HCT116 (cell line): ENCODE measurements at regions not wholly inside any gene's neighbourhood (a gene's known extent, or its start where the extent isn't known, plus 50 kb on each side); places are given as distances from the start of the nearest gene placed in this dataset.

ENCODE experiments used
- CEBPB ChIP-seq: IDR thresholded peaks from 2 replicates; pipeline ENCODE4 v1.6.1; 2012; ENCODE audit warnings: low read depth
- EGR1 ChIP-seq: IDR thresholded peaks from 2 replicates; pipeline ENCODE4 v1.6.1; 2012; ENCODE audit warnings: low read depth
- EZH2 ChIP-seq: fragments of 200-600 bp; sonication (generic); IDR thresholded peaks from 2 replicates; pipeline ENCODE4 v1.6.1; 2017; ENCODE audit warnings: antibody characterized with exemption, mixed run types
- POLR2A ChIP-seq: IDR thresholded peaks from 2 replicates; pipeline ENCODE4 v1.7.0; 2011; ENCODE audit warnings: borderline replicate concordance; ENCODE audit not compliant: insufficient read depth, insufficient read length; ENCODE audit errors: extremely low read depth
- YY1 ChIP-seq: IDR thresholded peaks from 2 replicates; pipeline ENCODE4 v1.6.1; 2011; ENCODE audit warnings: low read length, low read depth, moderate library complexity, mild to moderate bottlenecking; ENCODE audit not compliant: insufficient replicate concordance; ENCODE audit errors: extremely low read depth
- ZNF274 ChIP-seq: fragments of 200-500 bp; sonication (Bioruptor generic); IDR thresholded peaks from 2 replicates; pipeline ENCODE4 v1.6.1; 2014; ENCODE audit warnings: mild to moderate bottlenecking, low read depth, low read length, inconsistent platforms
- TF ChIP-seq, protein P1 (sequence below), 3 experiments: fragments of 200-600 bp in 1 of 3; sonication (generic) in 1 of 3; IDR thresholded peaks in 2 of 3; conservative IDR thresholded peaks in 1 of 3; 2 replicates each; pipeline ENCODE4 v1.5.1; 2012 to 2017; ENCODE audit warnings: low read depth in 2 of 3, low read length in 2 of 3, antibody characterized with exemption in 1 of 3, borderline replicate concordance in 1 of 3, control low read depth in 1 of 3, mild to moderate bottlenecking in 1 of 3, mixed read lengths in 1 of 3, mixed run types in 1 of 3, moderate library complexity in 1 of 3; ENCODE audit not compliant: insufficient read depth in 1 of 3
- TF ChIP-seq, protein P2 (sequence below): IDR thresholded peaks from 2 replicates; pipeline ENCODE4 v1.6.1; 2012
- TF ChIP-seq, protein P3 (sequence below): IDR thresholded peaks from 2 replicates; pipeline ENCODE4 v1.6.1; 2011; ENCODE audit warnings: mild to moderate bottlenecking, low read length, moderate library complexity; ENCODE audit not compliant: insufficient replicate concordance; ENCODE audit errors: extremely low read depth

DNA sequence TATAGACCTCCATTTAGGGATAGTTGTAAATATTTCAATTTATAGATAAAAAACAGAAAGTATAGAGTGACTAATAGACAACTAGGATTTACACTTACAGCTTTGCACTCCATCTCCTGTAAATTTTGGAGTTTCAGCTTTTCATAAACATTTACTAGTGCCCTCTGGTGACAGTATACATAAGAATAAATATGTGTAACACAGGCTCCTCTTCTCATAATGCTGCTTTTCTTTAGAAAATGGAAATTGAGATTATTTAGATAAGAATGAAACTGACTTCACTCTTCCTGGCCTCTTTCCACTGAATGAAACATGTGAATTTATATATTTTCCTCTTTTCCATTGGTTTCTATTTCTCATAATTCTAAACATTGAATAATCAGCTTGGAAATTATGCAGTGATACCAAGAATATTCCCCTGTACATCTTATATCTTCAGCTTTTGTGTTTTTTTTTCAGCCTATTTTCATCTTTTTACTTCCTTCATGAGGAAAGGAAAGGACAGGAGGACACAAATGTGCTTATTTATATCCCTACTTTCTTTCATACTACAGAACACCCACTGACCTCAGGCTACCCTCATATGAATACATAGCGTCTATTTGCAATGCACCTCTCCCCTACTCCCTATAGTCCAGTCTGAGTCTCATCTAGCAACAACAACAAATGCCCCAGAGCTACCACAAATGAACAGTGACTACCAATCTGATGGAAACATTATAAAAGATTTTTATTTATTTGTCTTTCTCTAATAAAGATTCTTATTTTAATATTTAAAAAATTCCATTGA, 103.1 kb upstream of the CCDC39 start:
- TF ChIP-seq YY1, result no peak
- TF ChIP-seq CEBPB, result no peak
- no peak for TF ChIP-seq POLR2A
- no peak for TF ChIP-seq ZNF274
- TF ChIP-seq EGR1, result no peak
- TF ChIP-seq, protein P1, sequence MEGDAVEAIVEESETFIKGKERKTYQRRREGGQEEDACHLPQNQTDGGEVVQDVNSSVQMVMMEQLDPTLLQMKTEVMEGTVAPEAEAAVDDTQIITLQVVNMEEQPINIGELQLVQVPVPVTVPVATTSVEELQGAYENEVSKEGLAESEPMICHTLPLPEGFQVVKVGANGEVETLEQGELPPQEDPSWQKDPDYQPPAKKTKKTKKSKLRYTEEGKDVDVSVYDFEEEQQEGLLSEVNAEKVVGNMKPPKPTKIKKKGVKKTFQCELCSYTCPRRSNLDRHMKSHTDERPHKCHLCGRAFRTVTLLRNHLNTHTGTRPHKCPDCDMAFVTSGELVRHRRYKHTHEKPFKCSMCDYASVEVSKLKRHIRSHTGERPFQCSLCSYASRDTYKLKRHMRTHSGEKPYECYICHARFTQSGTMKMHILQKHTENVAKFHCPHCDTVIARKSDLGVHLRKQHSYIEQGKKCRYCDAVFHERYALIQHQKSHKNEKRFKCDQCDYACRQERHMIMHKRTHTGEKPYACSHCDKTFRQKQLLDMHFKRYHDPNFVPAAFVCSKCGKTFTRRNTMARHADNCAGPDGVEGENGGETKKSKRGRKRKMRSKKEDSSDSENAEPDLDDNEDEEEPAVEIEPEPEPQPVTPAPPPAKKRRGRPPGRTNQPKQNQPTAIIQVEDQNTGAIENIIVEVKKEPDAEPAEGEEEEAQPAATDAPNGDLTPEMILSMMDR (IDR thresholded peaks at IDR 0.05 in 2 of 3, conservative IDR thresholded peaks at IDR 0.05 in 1 of 3; ENCODE audit: borderline replicate concordance in 1 of 3, insufficient read depth in 1 of 3, low read depth in 2 of 3, low read length in 2 of 3), result no peak; a peak in 1 of 6 replicates
- TF ChIP-seq, protein P2, sequence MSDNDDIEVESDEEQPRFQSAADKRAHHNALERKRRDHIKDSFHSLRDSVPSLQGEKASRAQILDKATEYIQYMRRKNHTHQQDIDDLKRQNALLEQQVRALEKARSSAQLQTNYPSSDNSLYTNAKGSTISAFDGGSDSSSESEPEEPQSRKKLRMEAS, result no peak
- TF ChIP-seq, protein P3, sequence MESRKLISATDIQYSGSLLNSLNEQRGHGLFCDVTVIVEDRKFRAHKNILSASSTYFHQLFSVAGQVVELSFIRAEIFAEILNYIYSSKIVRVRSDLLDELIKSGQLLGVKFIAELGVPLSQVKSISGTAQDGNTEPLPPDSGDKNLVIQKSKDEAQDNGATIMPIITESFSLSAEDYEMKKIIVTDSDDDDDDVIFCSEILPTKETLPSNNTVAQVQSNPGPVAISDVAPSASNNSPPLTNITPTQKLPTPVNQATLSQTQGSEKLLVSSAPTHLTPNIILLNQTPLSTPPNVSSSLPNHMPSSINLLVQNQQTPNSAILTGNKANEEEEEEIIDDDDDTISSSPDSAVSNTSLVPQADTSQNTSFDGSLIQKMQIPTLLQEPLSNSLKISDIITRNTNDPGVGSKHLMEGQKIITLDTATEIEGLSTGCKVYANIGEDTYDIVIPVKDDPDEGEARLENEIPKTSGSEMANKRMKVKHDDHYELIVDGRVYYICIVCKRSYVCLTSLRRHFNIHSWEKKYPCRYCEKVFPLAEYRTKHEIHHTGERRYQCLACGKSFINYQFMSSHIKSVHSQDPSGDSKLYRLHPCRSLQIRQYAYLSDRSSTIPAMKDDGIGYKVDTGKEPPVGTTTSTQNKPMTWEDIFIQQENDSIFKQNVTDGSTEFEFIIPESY, result no peak
- no peak for TF ChIP-seq EZH2
